ENCODE measurements at regions not wholly inside any gene's neighbourhood (a gene's known extent, or its start where the extent isn't known, plus 50 kb on each side); places are given as distances from the start of the nearest gene placed in this dataset.

- no peak for DNase-seq (ENCODE audit: low read depth)
Observed at GRCh38 chr4:38601244-38601915, 62.6 kb upstream of the KLF3 start.

GRCh38 chr4:38601916-38602291 is 62.1 kb upstream of the KLF3 start:
- DNase-seq (ENCODE audit: low read depth) = no peak

GRCh38 chr4:38603652-38604051 is 60.3 kb upstream of the KLF3 start:
- no peak for DNase-seq (ENCODE audit: low read depth)

GRCh38 chr4:38605181-38605752 is 58.7 kb upstream of the KLF3 start:
- DNase-seq (ENCODE audit: low read depth) = no peak

GRCh38 chr4:38605753-38606586 is 58.0 kb upstream of the KLF3 start:
- DNase-seq (ENCODE audit: low read depth) = no peak

- no peak for DNase-seq (ENCODE audit: low read depth)
Observed at GRCh38 chr4:38606587-38606905, 57.5 kb upstream of the KLF3 start.

GRCh38 chr4:38609614-38610013 is 54.4 kb upstream of the KLF3 start:
- DNase-seq (ENCODE audit: low read depth) = no peak

GRCh38 chr4:38610521-38610920 is 53.5 kb upstream of the KLF3 start:
- DNase-seq (ENCODE audit: low read depth) = no peak

GRCh38 chr4:38610966-38611431 is 53.0 kb upstream of the KLF3 start:
- DNase-seq (ENCODE audit: low read depth) = no peak

GRCh38 chr4:38611676-38612075 is 52.3 kb upstream of the KLF3 start:
- DNase-seq (ENCODE audit: low read depth) = no peak

GRCh38 chr4:38612646-38613414 is 51.2 kb upstream of the KLF3 start:
- DNase-seq (ENCODE audit: low read depth) = no peak

All from T follicular helper cell (primary cell).